ENCODE measurements at regions not wholly inside any gene's neighbourhood (a gene's known extent, or its start where the extent isn't known, plus 50 kb on each side); places are given as distances from the start of the nearest gene placed in this dataset.

DNA sequence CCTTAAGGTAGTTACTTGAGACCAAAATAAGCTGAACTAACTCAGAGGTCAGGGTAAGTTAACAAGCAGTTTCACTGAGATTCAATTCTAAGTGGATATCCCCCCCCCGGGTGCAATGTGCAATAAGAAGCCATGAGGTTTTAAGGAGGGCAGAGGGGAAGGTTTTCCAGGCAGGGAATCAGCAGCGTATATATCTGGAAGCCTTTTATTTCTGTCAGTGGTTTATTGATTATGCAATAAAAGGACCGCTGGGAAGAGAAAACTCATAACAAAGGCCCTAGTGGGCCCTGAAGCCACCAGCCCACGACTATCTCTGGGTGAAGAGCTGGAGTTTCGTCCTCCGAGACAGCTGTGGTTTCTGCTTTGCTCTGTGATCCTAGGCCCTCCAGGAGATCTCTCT lies 53.1 kb upstream of the CTPS1 start:
- TF ChIP-seq POLR2A (IDR thresholded peaks at IDR 0.05; ENCODE audit: low read depth, low read length) (no peak), MYC (IDR thresholded peaks at IDR 0.05; ENCODE audit: low read depth, low read length) (no peak), POLR2AphosphoS5 (IDR thresholded peaks at IDR 0.05; ENCODE audit: insufficient read depth, low read depth, low read length) (no peak), JUN (IDR thresholded peaks at IDR 0.05; ENCODE audit: borderline replicate concordance, insufficient read depth, insufficient read length, low read depth) (no peak), GATA2 (IDR thresholded peaks at IDR 0.05; ENCODE audit: insufficient read depth, insufficient read length, low read depth, low read length) (no peak)
- TF ChIP-seq, protein P1, sequence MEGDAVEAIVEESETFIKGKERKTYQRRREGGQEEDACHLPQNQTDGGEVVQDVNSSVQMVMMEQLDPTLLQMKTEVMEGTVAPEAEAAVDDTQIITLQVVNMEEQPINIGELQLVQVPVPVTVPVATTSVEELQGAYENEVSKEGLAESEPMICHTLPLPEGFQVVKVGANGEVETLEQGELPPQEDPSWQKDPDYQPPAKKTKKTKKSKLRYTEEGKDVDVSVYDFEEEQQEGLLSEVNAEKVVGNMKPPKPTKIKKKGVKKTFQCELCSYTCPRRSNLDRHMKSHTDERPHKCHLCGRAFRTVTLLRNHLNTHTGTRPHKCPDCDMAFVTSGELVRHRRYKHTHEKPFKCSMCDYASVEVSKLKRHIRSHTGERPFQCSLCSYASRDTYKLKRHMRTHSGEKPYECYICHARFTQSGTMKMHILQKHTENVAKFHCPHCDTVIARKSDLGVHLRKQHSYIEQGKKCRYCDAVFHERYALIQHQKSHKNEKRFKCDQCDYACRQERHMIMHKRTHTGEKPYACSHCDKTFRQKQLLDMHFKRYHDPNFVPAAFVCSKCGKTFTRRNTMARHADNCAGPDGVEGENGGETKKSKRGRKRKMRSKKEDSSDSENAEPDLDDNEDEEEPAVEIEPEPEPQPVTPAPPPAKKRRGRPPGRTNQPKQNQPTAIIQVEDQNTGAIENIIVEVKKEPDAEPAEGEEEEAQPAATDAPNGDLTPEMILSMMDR (IDR thresholded peaks at IDR 0.05; ENCODE audit: extremely low read depth in 1 of 2, insufficient read depth in 1 of 2, low read depth in 1 of 2, low read length in 2 of 2), result no peak
- dilution Hi-C loops (cut with MboI; ENCODE audit: extremely low pct_ligation_motif_present, low sequenced_read_pairs), result no loop called here
- no peaks in the 10 kb centered on the region for H3K9me1 ChIP-seq (replicated peaks; ENCODE audit: control insufficient read depth, extremely low read depth, insufficient read depth, low read length)
- POLR2A ChIA-PET, result interaction anchor here (1.3 kb wide), 1 partner anchor 23 kb away, joined by 3 read pairs; no protein-coding TSS in a partner anchor
- no peak overlapping the region for H3K4me3 ChIP-seq (replicated peaks in 1 of 3; ENCODE audit: insufficient read depth in 1 of 3, low read depth in 1 of 3, low read length in 3 of 3)
- no peak overlapping the region for H3K9ac ChIP-seq (replicated peaks; ENCODE audit: extremely low read depth, insufficient read depth, low read length)
- intact Hi-C loops (cut with micrococcal nuclease), result no loop called here
- no peaks in the 10 kb centered on the region for H3K79me2 ChIP-seq (ENCODE audit: control insufficient read depth, insufficient read depth, low read length)
- CTCF ChIA-PET, result interaction anchor here (1.0 to 1.4 kb wide), 3 partner anchors 13 to 26 kb away, joined by 3 to 7 read pairs (median 5); no protein-coding TSS in a partner anchor
- BruUV-seq (replicated peaks), result no TSS peak
- H3K9me3 ChIP-seq (replicated peaks; ENCODE audit: control insufficient read depth, insufficient read depth, low read length), result no peaks in the 10 kb centered on the region
- FAIRE-seq (no peak), DNase-seq (ENCODE audit: low read depth, low spot score) (no peak)
- H3K4me2 ChIP-seq (ENCODE audit: insufficient read depth, low read length), result no peak overlapping the region
- H4K20me1 ChIP-seq (replicated peaks; ENCODE audit: control insufficient read depth, extremely low read depth, insufficient read depth, low read length), result no peaks in the 10 kb centered on the region
- H3K27ac ChIP-seq (ENCODE audit: insufficient read depth, low read depth, low read length), result no peak overlapping the region
- no peak overlapping the region for H2AFZ ChIP-seq (ENCODE audit: low read depth, low read length)
- H3K36me3 ChIP-seq (ENCODE audit: control insufficient read depth in 2 of 2, extremely low read depth in 1 of 2, insufficient read depth in 2 of 2, low read length in 2 of 2), result no peaks in the 10 kb centered on the region
- peaks cover 2% of the 10 kb centered on the region in 2 experiments for H3K27me3 ChIP-seq (ENCODE audit: control insufficient read depth in 2 of 2, insufficient read depth in 2 of 2, low read length in 2 of 2)
- peaks cover under 1% of the 10 kb centered on the region for H3K4me1 ChIP-seq (ENCODE audit: control insufficient read depth, extremely low read depth, insufficient read depth, low read length)

DNA sequence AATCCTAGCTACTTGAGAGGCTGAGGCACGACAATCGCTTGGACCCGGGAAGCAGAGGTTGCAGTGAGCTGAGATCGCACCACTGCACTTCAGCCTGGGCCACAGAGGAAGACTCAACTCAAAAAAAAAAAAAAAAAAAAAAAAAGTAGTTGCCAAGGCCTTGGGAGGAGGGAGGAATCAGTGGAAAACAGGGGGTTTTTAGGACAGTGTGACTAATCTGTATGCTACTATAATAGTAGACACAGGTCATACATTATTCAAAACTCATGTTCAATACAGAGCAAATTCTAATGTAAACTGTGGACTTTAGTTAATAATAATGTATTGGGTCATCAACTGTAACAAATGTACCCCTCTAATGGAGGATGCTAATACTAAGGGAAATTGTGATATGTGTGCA lies 51.7 kb upstream of the CTPS1 start:
- Histone ChIP-seq H3K9me3 (replicated peaks; ENCODE audit: control insufficient read depth, insufficient read depth, low read length) (no peaks in the 10 kb centered on the region), H3K4me2 (ENCODE audit: insufficient read depth, low read length) (no peak overlapping the region), H3K4me3 (replicated peaks in 1 of 3; ENCODE audit: insufficient read depth in 1 of 3, low read depth in 1 of 3, low read length in 3 of 3) (no peak overlapping the region), H3K79me2 (ENCODE audit: control insufficient read depth, insufficient read depth, low read length) (no peaks in the 10 kb centered on the region), H3K36me3 (ENCODE audit: control insufficient read depth in 2 of 2, extremely low read depth in 1 of 2, insufficient read depth in 2 of 2, low read length in 2 of 2) (no peaks in the 10 kb centered on the region), H4K20me1 (replicated peaks; ENCODE audit: control insufficient read depth, extremely low read depth, insufficient read depth, low read length) (no peaks in the 10 kb centered on the region), H3K27ac (ENCODE audit: insufficient read depth, low read depth, low read length) (no peak overlapping the region), H3K9ac (replicated peaks; ENCODE audit: extremely low read depth, insufficient read depth, low read length) (no peak overlapping the region), H3K27me3 (ENCODE audit: control insufficient read depth in 2 of 2, insufficient read depth in 2 of 2, low read length in 2 of 2) (peaks cover 1 to 2% of the 10 kb centered on the region in 2 experiments), H2AFZ (ENCODE audit: low read depth, low read length) (no peak overlapping the region), H3K4me1 (ENCODE audit: control insufficient read depth, extremely low read depth, insufficient read depth, low read length) (peaks cover 13% of the 10 kb centered on the region), H3K9me1 (replicated peaks; ENCODE audit: control insufficient read depth, extremely low read depth, insufficient read depth, low read length) (no peaks in the 10 kb centered on the region)
- TF ChIP-seq FOS (IDR thresholded peaks at IDR 0.05; ENCODE audit: borderline replicate concordance, insufficient read depth, low read length) (no peak), MAX (IDR thresholded peaks at IDR 0.05; ENCODE audit: insufficient read depth, insufficient read length) (no peak), EZH2 (IDR thresholded peaks at IDR 0.05; ENCODE audit: borderline replicate concordance, low read depth, low read length, severe bottlenecking) (no peak), POLR2A (IDR thresholded peaks at IDR 0.05; ENCODE audit: low read depth, low read length) (no peak)
- DNase-seq (ENCODE audit: low read depth, low spot score), result no peak
- dilution Hi-C loops (cut with MboI; ENCODE audit: extremely low pct_ligation_motif_present, low sequenced_read_pairs) (no loop called here), intact Hi-C loops (cut with micrococcal nuclease) (no loop called here)
- FAIRE-seq, result no peak
- POLR2A ChIA-PET, result interaction anchor here (0.6 kb wide), 1 partner anchor 146 kb away, joined by 3 read pairs; no protein-coding TSS in a partner anchor
- CTCF ChIA-PET, result no interaction called here
- no TSS peak for BruUV-seq (replicated peaks)
